Activated naive CD8-positive, alpha-beta T cell treated with anti-CD3 and anti-CD28 coated beads, Interleukin-2, amount 50 U/mL, for 16 hours (primary cell): ENCODE measurements at regions not wholly inside any gene's neighbourhood (a gene's known extent, or its start where the extent isn't known, plus 50 kb on each side); places are given as distances from the start of the nearest gene placed in this dataset.

Source experiments
- DNase-seq: peaks from one replicate; pipeline ENCODE4 v3.0.0-alpha.2; 2020; ENCODE audit warnings: low read depth, low spot score

DNA sequence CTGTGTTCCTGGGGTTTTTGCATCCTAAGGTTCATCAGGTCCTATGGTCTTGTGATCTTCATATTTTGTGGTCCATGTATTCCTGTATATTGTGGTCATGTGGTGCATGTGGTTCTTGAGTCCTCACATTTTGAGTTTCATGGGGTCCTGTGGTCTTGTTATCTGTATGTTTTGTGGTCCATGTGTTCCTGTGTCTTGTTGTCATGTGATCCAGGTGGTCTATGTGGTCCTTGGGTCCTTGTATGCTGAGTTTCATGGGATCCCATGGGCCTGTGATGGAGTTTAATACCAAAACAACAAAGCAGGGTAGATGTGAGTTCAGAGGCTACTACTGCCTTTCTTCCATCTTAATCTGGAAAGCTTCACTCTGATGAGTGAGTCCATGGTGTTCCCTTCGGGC, 166.4 kb downstream of the TMEM18 start:
- no peak for DNase-seq

- no peak for DNase-seq
These were observed 167.3 kb downstream of the TMEM18 start for GRCh38 chr2:509888-510287.

GRCh38 chr2:508121-508520, 169.1 kb downstream of the TMEM18 start:
- DNase-seq, result no peak

DNA sequence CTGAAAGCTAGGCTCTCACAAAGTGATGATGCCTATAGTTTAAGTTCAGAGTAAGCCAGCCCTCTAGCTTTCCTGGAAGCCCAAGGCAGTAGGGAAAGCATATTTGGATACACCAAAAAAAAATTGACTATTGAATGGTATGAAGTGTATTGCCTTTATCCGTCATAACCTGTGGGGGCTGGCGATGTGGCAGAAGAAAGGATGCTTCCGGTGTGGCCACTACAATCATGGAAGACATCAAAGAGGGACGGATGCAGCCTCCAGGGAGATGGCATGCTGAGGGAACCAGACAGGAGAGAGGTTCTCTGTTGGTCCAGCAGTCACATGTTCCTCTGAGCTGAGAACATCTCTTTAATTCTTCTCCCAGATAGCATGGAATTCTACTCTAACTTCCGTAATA, 170.3 kb downstream of the TMEM18 start:
- DNase-seq, result no peak

DNA sequence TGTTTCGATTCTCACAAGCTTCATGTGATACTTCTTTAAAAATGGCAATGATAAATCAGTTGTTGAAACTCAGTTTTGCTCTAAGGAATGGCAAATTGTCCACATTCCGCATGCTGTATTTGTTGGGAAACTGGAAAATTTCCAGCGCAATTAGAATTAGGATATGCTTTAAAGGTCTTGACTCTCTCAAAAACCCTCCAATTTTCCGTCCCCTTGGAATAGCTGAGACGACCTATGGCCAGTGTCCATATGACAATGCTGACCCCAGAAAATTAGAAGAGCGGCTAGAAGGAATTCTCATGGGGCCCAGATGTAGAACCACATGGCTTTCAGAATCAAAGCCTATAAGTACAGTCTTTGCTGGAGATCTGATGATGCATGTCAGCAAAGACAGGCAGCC, 170.8 kb downstream of the TMEM18 start:
- DNase-seq, result no peak

- no peak for DNase-seq
These were observed 171.3 kb downstream of the TMEM18 start for GRCh38 chr2:505941-506340.

DNA sequence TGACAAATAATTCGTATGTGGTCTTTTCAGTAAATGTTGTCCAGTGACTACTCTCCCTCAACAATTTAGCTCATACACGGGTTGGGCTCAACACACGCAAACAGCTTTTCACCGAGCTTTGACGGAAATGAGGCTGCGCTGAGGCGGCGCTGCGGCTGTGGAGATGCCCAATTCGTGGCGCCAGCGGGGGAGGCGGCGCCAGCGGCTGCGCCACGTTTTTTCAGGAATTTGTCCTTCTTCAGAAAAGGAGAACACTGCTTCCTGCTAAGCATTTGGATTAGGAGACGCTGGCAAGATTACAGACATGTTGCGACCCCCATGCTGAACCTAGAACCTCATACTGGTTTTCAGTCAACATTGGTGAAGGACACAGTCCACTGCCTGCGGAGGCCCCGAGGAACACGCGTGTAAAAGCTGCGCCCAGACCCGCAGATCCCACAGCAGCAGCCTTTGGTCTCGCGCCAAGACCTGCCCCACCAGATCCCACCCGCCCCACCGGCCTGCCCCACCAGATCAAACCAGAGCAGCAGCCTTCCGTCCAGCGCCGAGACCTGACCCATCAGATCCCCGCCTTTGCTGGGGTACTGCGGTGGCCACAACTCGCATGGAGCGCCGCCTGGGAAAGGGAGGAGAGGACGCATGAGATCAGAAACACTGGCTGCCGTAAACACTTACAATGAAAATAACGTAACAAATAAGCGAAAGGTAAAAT, 173.8 kb downstream of the TMEM18 start:
- DNase-seq, result no peak

DNA sequence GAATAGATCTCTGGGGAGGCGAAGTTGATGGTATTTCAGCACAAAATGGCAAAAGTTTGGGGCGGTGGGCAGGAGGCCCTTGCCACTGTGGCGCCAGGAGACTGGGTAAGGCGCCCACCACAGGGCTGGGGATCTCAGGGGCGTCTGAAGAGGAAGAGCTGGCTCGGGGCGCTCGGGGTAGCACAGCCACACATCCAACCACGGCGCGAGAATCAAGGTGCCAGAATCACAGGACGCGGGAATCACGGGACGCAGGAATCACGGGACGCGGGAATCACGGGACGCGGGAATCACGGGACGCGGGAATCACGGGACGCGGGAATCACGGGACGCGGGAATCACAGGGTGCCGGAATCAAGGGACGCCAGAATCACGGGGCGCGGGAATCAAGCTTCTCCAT, 174.4 kb downstream of the TMEM18 start:
- DNase-seq, result no peak

DNA sequence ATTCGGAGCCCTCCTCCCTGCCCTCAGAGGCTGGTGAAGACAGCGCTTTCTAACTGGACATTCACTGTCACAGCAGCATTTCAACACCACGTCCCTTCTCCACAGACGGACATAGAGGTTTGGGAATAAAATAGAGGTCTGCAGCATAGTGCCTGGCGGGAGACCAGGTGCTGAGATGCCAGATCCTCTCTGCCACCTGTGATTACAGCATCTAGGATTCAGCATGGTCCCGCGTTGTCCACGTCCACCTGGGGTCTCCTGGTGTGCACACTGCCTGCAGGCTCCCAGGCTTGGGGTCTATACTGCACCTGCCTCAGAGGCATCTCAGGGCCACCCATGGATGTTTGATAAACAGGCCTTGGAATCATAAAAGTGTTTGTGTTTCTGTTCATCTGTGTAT, 175.5 kb downstream of the TMEM18 start:
- no peak for DNase-seq

- DNase-seq, result no peak
These were observed 176.1 kb downstream of the TMEM18 start for GRCh38 chr2:501130-501529.

DNA sequence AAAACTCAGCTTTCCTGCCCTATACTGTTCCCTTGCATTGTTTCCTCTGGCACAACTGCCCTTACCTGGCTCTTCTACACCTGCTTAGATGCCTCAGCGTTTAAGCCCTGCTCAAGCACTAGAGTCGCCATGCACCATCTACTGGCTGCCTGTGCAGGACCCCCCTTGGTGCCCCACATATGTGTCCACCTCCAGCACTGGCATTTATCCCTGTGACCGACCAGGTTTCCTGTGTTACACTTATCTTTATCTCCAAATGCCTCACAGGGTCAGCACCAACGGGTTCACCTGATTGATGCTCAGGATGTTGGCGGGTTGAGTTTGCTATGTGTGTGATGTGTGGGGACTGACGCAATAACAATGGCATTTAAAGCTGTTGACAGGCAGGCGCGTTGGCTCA, 177.5 kb downstream of the TMEM18 start:
- DNase-seq, result no peak

DNA sequence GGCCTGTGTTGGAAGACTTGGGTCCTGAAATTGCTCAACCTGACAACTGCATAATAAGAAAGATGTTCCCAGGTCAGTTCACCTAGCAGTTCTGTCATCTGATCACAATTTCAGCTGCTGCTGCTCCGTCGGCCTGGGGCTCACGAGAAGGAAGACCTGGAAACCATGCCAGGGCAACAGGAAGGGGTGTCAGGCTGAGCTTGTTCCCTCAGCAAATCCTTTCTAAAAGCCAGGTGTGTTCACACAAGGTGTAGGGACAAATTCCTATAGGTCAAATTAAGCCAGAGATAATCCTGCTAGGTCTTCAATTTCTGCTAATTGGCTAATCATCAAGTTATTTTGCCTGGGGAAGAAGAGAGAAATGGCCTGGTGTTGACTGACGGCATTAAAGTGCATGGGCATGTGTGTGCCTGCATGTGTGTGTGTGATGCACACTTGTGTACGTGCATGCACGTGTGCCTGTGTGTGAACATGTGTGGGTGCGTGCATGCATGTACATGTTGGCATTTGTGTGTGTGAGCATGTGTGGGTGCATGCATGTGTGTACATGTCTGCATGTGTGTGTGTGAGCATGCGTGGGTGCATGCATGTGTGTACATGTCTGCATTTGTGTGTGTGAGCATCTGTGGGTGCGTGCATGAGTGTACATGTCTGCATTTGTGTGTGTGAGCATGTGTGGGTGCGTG, 178.6 kb downstream of the TMEM18 start:
- DNase-seq, result no peak

- no peak for DNase-seq
These were observed 179.3 kb downstream of the TMEM18 start for GRCh38 chr2:497770-498492.

DNA sequence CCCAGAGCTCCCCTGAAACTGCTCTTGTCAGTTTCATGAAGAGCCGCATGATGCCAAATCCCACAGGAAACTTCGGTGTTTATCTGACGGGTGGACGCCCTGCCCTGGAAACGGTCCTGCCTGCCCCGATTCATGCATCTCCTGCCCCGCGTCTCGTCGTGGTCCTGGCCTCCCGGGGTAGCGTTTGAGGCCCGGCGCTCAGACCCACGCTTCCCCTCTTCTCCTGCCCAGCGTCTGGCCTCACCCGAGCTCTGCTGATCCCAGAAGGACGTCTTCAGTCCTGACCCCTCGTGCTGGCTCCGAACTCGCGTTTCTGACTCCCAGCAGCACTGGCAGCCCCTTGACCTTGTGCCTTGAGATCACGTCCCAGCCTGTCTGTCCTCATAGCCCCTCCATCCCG, 180.5 kb downstream of the TMEM18 start:
- DNase-seq, result no peak

DNA sequence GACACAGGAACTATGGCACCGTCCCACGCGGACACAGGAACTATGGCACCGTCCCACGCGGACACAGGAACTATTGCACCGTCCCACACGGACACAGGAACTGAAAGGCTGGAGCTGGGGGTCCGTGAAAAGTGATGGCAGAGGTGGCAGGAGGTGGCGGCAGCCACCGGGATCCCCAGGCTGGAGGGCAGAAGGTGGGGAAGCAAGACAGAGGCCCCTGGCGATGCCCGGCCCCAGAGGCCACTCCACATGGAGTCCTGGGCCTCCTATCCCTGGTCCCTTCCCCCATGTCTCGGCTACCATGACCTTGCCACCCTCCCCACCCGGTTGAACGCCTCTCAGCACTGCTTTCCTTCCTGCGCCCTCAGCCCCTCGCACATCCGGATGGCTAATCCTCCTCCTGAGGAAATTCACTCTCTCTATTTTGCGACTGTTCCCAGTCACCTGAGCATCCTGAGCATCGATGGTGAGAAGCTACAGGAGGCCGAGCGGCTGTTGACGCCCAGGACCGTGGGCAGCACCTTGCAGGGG, 181.4 kb downstream of the TMEM18 start:
- no peak for DNase-seq

- DNase-seq, result no peak
These were observed 182.4 kb downstream of the TMEM18 start for GRCh38 chr2:494853-495252.

- no peak for DNase-seq
These were observed 184.0 kb downstream of the TMEM18 start for GRCh38 chr2:493228-493627.

GRCh38 chr2:492178-492577, 185.0 kb downstream of the TMEM18 start:
- no peak for DNase-seq

DNA sequence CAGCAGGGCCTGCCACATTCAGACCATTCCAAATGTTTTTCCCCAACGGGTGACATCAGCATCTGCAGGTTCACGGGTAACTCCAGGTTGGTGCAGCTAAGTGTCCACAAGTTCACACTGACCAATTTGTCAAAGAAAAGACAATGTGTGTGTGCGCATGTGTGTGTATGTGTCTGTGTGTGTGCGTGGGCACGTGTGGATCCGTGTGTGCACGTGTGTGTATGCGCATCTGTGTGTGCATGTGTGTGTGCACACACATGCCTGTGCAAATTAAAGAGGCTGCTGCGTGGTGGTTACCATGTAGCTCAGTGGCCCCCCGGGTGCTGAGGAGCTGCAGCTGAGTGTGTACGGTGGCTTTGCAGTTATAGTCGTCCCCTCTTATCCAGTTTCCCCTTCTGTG, 187.4 kb downstream of the TMEM18 start:
- DNase-seq, result no peak

DNA sequence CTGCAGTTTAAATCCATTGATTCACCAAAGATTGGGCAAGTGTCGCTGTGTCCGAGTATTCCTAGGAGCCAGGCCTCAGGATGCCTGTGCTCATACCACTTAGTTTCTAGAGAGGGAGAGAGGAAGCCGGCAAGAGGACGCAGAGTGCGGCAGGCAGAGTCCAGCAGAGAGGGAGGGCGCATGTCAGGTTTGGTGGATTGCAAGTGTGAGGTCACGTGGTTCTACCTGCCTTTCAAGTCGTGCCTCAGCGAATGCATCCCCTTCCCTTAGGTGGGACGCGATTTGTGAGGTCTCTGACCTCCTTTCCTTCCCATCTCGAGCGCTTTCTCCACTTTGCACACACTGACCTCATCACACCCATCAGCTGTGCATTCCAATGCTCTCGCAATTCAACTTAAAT, 188.1 kb downstream of the TMEM18 start:
- DNase-seq, result no peak

DNA sequence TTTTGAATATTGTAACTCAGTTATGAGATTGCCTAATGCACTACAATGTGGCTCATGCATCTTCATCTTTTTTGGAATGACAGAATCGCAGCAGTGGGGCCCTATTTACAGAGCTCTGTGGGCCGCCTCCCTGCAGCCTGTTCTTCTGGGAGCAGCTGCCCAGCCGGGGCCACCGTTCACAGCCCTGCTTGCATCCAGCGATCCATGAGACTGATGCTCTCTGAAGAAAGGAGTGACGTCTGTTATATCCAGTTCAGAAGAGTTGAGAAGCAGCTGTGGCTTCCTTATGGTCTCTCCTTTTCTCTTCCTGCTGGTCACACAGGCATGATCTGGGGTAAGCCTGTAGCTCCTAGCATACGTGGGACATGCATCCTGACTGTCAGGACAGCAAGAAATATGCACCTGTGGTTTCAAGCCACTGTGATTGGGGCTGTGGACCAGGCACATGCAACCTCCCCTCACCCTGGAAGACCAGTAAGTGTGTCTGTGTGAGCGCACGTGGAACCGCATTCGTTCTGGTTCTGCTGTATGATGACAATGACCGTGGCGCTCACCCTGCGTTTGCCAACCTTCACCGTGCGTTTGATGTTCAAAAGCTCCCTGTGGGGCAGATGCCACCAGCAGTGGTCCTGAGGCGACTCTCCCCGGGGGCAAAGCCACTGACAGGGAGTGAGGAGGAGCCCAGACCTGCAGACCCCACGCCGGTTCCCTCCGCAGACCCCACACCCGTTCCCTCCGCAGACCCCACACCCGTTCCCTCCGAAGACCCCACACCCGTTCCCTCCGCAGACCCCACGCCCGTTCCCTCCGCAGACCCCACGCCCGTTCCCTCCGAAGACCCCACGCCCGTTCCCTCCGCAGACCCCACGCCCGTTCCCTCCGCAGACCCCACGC, 189.8 kb downstream of the TMEM18 start:
- DNase-seq, result no peak

DNA sequence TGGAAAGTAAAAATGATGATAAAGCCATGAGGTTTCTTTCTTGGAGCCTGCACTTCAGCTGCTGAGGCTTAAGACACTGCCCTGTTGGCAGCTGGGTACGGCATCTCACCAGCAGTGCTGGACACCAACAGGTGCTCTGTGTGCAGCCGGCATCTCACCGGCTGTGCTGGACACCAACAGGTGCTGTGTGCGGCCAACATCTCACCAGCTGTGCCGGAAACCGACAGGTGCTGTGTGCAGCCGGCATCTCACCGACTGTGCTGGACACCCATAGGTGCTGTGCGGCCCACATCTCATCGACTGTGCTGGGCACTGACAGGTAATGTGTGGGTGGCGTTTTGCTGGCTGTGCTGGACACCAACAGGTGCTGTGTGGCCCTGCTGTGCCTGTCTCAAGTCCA, 190.8 kb downstream of the TMEM18 start:
- no peak for DNase-seq
